ENCODE measurements at regions not wholly inside any gene's neighbourhood (a gene's known extent, or its start where the extent isn't known, plus 50 kb on each side); places are given as distances from the start of the nearest gene placed in this dataset.

DNA sequence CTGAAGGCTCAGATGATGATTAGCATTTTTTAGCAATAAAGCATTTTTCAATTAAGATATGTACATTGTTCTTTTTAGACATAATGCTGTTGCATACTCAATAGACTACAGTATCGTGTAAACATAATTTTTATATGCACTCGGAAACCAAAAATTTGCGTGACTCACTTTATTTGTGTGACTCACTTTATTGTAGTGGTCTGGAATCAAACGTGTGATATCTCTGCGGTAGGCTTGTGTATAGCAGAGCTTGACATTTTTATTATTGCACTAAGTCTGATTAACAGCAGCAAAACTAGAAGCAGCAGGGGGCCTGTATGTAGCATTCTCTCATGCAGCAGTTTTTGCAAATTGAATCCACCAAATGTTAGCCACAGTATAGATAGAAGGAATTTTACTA is 119.1 kb upstream of the PRDX4 start:
- no peak for DNase-seq

DNA sequence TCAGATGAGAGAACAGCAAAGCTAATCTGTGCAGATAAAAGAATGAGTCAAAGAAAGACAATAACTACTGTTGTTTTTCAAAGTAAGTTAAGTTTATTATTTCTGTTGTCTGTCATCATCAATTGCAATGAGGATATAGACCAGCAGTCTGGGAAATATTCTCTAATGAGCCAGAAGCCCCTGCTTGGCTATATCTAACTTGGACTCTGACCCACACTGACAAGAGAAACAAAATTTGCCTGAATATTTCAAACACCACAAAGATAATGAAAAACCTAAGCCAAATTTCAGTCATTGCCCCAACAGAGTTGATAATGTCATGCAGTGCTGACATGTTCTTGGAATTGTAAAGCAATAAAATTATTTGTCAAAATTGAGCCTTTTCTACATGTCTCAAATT is 115.0 kb upstream of the PRDX4 start:
- DNase-seq: no peak

DNA sequence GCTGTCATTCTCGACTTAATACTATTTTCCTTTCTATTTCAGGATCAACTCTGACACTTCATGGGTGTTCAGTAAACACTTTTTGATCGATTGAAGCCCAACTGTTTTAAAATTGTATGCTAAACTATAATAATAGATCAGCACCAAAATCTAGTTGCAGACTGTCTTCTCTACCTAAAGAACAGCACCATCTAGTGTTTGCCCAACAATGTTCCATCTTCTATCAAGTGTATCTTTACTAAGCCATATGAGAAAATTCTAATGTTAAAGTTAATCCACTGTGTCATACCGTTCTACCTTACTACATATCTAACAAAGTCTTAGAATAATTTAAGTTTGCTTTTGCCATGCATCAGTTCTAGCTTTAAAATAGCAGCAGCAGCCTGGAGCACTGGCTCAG is 113.0 kb upstream of the PRDX4 start:
- no peak for DNase-seq

- DNase-seq: no peak
Observed at GRCh38 chrX:23557070-23557469, 110.2 kb upstream of the PRDX4 start.

DNA sequence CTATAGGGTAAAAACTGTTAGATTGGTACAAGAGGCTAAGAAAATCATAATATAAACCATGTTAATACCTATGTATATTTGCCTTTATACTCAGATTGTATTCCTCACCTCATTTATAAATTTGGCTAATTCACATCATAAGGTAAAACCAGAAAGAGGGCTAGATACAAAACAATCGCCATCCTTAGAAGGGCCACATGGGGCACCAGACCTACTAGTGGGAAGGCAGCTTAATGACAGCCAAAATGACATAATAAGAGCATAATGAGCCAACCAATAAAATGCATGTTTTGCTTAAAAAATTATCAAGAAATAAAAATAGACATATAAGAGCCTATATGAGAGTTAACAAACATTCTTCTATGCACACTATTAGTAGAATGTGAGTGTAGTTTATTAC is 107.3 kb upstream of the PRDX4 start:
- no peak for DNase-seq

GRCh38 chrX:23570674-23571343 is 96.5 kb upstream of the PRDX4 start:
- DNase-seq: no peak

GRCh38 chrX:23575281-23575680 is 92.0 kb upstream of the PRDX4 start:
- no peak for DNase-seq

DNA sequence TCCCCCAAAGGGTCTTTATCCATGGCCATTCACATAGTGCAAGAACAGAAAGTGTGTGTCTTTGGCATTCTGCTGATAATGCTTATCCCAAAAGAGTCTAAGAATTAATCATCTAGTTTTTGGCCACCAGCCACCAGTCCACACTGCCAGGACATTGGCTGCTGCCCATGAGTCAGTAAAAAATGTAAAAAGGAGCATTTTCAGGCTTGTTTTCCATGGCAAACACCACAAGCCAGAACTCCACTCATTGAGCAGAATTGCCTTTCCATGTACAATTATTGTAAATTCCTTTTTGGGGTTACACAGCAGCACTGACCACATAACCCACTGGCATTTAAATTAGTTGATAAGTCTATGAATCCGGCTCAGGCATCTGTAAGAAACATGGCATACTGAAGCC is 89.2 kb upstream of the PRDX4 start:
- DNase-seq: no peak

- DNase-seq: no peak
Observed at GRCh38 chrX:23589496-23589895, 77.8 kb upstream of the PRDX4 start.

DNA sequence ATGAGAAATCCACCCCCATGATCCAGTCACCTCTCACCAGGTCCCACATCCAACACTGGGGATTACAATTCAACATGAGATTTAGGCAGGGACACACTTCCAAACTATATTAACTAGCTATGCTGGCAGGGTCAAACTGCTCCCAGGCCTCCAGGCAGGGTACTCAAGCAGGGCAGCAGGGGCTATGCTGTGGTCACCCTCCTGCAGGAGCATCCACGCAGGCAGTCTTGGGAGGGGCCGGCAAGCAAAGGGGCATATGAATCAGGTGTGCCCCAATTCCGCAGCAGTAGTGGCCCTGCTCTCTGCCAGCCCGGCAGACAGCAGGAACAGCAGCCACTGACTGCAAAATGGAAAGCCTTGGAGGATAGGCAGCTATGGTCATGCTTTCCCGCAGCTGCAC is 74.6 kb upstream of the PRDX4 start:
- no peak for DNase-seq

DNA sequence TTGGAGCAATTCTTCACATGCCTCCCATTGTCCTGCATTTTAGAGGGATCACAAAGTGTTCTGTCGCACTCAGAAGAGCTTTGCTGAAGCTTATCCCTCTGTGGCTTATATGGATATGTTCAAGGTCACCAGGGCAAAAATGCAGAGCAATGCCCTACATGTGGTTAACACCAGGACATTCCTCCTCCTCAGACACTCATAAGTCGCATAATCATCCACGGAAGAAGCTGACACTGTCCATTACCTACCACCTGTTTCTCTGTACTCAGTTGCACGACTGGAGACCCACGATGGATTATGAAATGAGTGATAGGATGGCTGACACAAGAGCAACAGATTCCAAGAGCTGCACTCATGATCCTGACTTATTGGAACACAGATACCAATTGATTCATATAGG is 68.7 kb upstream of the PRDX4 start:
- DNase-seq: no peak

GRCh38 chrX:23603501-23603900 is 63.8 kb upstream of the PRDX4 start:
- DNase-seq: no peak

GRCh38 chrX:23610495-23610894 is 56.8 kb upstream of the PRDX4 start:
- DNase-seq: no peak

DNA sequence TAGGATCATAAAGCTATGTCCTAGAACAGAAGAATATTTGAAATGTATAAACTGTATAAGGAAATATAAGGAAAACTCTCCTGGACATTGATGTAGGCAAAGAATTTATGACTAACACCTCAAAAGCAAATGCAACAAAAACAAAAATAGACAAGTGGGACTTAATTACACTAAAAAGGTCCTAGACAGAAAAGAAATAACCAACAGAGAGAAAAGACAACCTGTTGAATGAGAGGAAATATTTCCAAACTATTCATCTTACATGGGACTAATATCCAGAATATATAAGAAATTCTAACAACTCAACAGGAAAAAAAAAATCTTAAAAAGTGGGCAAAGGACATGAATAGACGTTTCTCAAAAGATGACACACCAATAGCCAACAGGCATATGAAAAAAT is 54.4 kb upstream of the PRDX4 start:
- no peak for DNase-seq

DNA sequence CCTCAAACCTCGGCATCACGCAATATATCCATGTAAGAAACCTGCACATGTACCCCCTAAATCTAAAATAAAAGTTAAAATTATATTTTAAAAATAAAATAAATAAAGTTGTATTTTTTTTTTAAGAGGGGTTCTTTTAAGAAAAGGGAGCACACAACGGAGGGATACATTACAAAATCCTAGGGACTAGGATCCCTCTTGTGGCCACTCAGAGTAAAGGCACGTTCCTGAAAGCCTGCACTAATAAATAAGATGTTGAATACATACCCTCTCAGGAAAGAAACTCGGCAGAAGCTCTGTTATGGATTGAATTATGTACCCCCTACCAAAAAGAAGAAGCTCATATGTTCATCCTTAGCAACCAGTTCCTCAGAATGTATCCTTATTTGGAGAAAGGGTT is 50.9 kb upstream of the PRDX4 start:
- DNase-seq: no peak

All from NCI-H2107 (cell line).